DOHH2 (cell line): ENCODE measurements at regions not wholly inside any gene's neighbourhood (a gene's known extent, or its start where the extent isn't known, plus 50 kb on each side); places are given as distances from the start of the nearest gene placed in this dataset.

Experiments used
- H3F3A ChIP-seq: fragments of 200-600 bp; sonication (generic), shearing (Covaris generic); 2 replicates; pipeline ENCODE4 v1.6.0; 2016; ENCODE audit warnings: antibody characterized with exemption, mild to moderate bottlenecking; ENCODE audit not compliant: control insufficient read depth, insufficient read depth
- H3K27ac ChIP-seq: fragments of 200-600 bp; sonication (generic); 2 replicates; pipeline ENCODE4 v1.5.1; 2014; ENCODE audit warnings: low read depth, mild to moderate bottlenecking, low read length, moderate library complexity
- H3K27me3 ChIP-seq: fragments of 200-600 bp; sonication (generic); 2 replicates; pipeline ENCODE4 v1.6.1; 2014; ENCODE audit warnings: mild to moderate bottlenecking, low read length, mixed read lengths; ENCODE audit not compliant: control insufficient read depth
- H3K36me3 ChIP-seq: fragments of 200-600 bp; sonication (generic); 2 replicates; pipeline ENCODE4 v1.6.1; 2014; ENCODE audit warnings: mild to moderate bottlenecking, low read length, moderate library complexity, mixed read lengths; ENCODE audit not compliant: control insufficient read depth
- H3K4me1 ChIP-seq: fragments of 200-600 bp; sonication (generic); 2 replicates; pipeline ENCODE4 v1.6.1; 2014; ENCODE audit warnings: mild to moderate bottlenecking, low read length, mixed read lengths; ENCODE audit not compliant: control insufficient read depth
- H3K4me2 ChIP-seq: fragments of 200-600 bp; sonication (generic); 2 replicates; pipeline ENCODE4 v1.6.0; 2014; ENCODE audit warnings: mild to moderate bottlenecking, low read length, moderate library complexity
- H3K4me3 ChIP-seq: fragments of 200-600 bp; sonication (generic); 2 replicates; pipeline ENCODE4 v1.5.1; 2014; ENCODE audit warnings: mild to moderate bottlenecking, low read length, mixed read lengths
- H3K79me2 ChIP-seq: fragments of 200-600 bp; sonication (generic); 2 replicates; pipeline ENCODE4 v1.6.1; 2014; ENCODE audit warnings: mild to moderate bottlenecking, low read length, mixed read lengths; ENCODE audit not compliant: control insufficient read depth
- H3K9me2 ChIP-seq: fragments of 200-600 bp; sonication (generic); replicated peaks from 2 replicates; pipeline ENCODE4 v1.6.1; 2014; ENCODE audit warnings: mild to moderate bottlenecking, low read length, mixed read lengths; ENCODE audit not compliant: control insufficient read depth
- H3K9me3 ChIP-seq: fragments of 200-600 bp; sonication (generic); 2 replicates; pipeline ENCODE4 v1.6.1; 2014; ENCODE audit warnings: antibody characterized with exemption, low read length, mixed read lengths; ENCODE audit not compliant: control insufficient read depth, insufficient read depth
- H4K20me1 ChIP-seq: fragments of 200-600 bp; sonication (generic); 2 replicates; pipeline ENCODE4 v1.6.0; 2014; ENCODE audit warnings: low read depth, mild to moderate bottlenecking, antibody characterized with exemption, low read length, moderate library complexity; ENCODE audit not compliant: control insufficient read depth, insufficient read depth
- EZH2phosphoT487 ChIP-seq: fragments of 200-600 bp; sonication (generic); IDR thresholded peaks from 2 replicates; pipeline ENCODE4 v1.6.1; 2017; ENCODE audit warnings: borderline replicate concordance, mild to moderate bottlenecking, antibody characterized with exemption, low read length, moderate library complexity, mixed read lengths
- TF ChIP-seq, protein P1 (sequence below): fragments of 200-600 bp; sonication (generic); IDR thresholded peaks from one replicate; pipeline ENCODE4 v1.5.1; 2014; ENCODE audit warnings: antibody characterized with exemption, mild to moderate bottlenecking, low read depth, low read length; ENCODE audit not compliant: poor library complexity, severe bottlenecking

DNA sequence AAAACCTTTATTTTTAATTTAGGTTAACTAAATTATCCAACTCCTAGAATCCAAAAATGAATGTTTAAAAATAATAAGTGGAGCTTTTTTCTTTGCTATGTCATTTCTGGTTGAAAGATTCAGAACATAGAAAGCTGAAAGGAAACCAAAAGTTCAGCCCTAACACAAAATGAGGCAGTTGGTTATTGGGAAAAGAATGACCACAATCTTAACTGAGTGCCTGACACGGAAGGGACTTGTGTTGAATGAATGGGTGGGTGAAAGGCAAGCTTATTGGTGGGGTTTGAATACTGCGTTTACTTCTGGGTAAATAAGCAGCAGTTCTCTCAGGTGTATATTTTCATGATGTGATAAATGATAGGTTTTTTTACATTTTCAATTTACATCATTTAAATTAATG is 243.5 kb downstream of the IRX1 start:
- Histone ChIP-seq H3K27ac (no peak overlapping the region), H3K36me3 (no peaks in the 10 kb centered on the region), H3K79me2 (no peaks in the 10 kb centered on the region), H4K20me1 (no peaks in the 10 kb centered on the region), H3K27me3 (no peaks in the 10 kb centered on the region), H3K9me3 (peaks cover 4% of the 10 kb centered on the region; the same call in 1 of the 2 replicates), H3K9me2 (no peaks in the 10 kb centered on the region), H3K4me3 (no peak overlapping the region), H3K4me1 (no peaks in the 10 kb centered on the region), H3K4me2 (no peak overlapping the region), H3F3A (no peaks in the 10 kb centered on the region)
- TF ChIP-seq EZH2phosphoT487, result no peak
- TF ChIP-seq, protein P1, sequence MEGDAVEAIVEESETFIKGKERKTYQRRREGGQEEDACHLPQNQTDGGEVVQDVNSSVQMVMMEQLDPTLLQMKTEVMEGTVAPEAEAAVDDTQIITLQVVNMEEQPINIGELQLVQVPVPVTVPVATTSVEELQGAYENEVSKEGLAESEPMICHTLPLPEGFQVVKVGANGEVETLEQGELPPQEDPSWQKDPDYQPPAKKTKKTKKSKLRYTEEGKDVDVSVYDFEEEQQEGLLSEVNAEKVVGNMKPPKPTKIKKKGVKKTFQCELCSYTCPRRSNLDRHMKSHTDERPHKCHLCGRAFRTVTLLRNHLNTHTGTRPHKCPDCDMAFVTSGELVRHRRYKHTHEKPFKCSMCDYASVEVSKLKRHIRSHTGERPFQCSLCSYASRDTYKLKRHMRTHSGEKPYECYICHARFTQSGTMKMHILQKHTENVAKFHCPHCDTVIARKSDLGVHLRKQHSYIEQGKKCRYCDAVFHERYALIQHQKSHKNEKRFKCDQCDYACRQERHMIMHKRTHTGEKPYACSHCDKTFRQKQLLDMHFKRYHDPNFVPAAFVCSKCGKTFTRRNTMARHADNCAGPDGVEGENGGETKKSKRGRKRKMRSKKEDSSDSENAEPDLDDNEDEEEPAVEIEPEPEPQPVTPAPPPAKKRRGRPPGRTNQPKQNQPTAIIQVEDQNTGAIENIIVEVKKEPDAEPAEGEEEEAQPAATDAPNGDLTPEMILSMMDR, result no peak

DNA sequence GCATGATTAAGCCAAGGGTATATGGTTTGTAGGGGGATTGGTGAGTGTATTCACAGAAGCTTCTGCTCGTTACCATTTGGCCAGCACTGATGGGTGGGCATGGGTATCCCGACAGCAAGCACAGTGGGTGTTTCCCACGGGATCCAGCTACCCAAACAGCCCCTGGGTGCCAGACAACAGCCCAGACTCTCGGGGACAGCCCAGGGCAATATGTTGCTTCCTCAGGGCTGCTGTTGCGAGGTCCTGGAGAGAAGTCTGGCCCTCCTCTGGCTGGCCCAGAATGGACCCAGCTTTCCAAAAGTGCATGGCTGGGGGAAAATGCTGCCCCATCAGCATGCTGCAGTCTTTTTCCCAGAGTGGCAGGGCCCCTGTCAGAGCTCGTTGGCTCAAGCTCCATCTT is 247.0 kb downstream of the IRX1 start:
- no peaks in the 10 kb centered on the region for H4K20me1 ChIP-seq
- H3K9me2 ChIP-seq, result no peaks in the 10 kb centered on the region
- H3K27ac ChIP-seq, result no peak overlapping the region
- H3K4me3 ChIP-seq, result no peak overlapping the region
- H3K79me2 ChIP-seq, result no peaks in the 10 kb centered on the region
- no peaks in the 10 kb centered on the region for H3F3A ChIP-seq
- H3K4me2 ChIP-seq, result no peak overlapping the region
- H3K36me3 ChIP-seq, result no peaks in the 10 kb centered on the region
- H3K27me3 ChIP-seq, result no peaks in the 10 kb centered on the region
- peaks cover 4% of the 10 kb centered on the region; the same call in 1 of the 2 replicates for H3K9me3 ChIP-seq
- H3K4me1 ChIP-seq, result no peaks in the 10 kb centered on the region
- TF ChIP-seq, protein P1, result no peak
- no peak for TF ChIP-seq EZH2phosphoT487

DNA sequence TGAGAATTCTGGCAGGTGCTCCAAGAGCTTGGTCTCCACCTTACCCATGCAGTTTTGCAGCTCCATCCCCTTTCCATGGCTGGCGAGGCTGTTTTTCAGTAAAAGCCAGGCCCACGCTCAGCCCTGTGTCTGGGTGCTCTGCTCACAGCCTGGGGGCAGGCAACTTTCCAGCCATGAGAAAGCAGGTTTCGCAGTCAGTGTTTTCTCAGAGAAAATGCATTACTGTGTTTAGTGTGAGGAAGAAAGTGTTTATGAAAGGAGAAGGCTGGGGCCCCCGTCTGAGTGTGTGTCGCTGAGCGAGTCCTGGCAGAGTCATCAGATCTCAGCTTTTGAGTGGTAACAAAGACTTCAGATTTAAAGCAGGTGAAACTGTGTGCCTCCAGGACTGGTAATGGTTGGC is 248.1 kb downstream of the IRX1 start:
- Histone ChIP-seq H3K79me2 (no peaks in the 10 kb centered on the region), H3K27ac (no peak overlapping the region), H3K9me3 (peaks cover 4% of the 10 kb centered on the region; the same call in 1 of the 2 replicates), H3K4me3 (no peak overlapping the region), H3F3A (no peaks in the 10 kb centered on the region), H4K20me1 (no peaks in the 10 kb centered on the region), H3K4me1 (no peaks in the 10 kb centered on the region), H3K27me3 (no peaks in the 10 kb centered on the region), H3K4me2 (no peak overlapping the region), H3K36me3 (no peaks in the 10 kb centered on the region), H3K9me2 (no peaks in the 10 kb centered on the region)
- TF ChIP-seq EZH2phosphoT487, result no peak
- TF ChIP-seq, protein P1, result no peak
